Esophagus squamous epithelium (tissue), 5 donors: ENCODE measurements at regions not wholly inside any gene's neighbourhood (a gene's known extent, or its start where the extent isn't known, plus 50 kb on each side); places are given as distances from the start of the nearest gene placed in this dataset.

ENCODE experiments used
- DNase-seq: peaks from one replicate; lab custom pipeline; 2025; lab: John Stamatoyannopoulos, UW
- H3K27ac ChIP-seq, 4 donors: fragments of 200-600 bp; sonication (generic); one replicate each; pipeline ENCODE4 v1.5.1; 2016 to 2019; ENCODE audit warnings: mild to moderate bottlenecking in 1 of 4
- H3K27me3 ChIP-seq, 4 donors: fragments of 200-600 bp; sonication (generic); 1 replicate in 3 of 4; 2 replicates in 1 of 4; pipeline versions ENCODE4 v1.5.1 to v1.6.0; 2017 to 2021; ENCODE audit warnings: antibody characterized with exemption in 1 of 4
- H3K36me3 ChIP-seq, 3 donors: fragments of 200-600 bp; sonication (generic); one replicate each; pipeline ENCODE4 v1.5.1; 2016 to 2019
- H3K4me1 ChIP-seq, 3 donors: fragments of 200-600 bp; sonication (generic); one replicate each; pipeline ENCODE4 v1.5.1; 2017 to 2019
- H3K4me3 ChIP-seq, 4 donors: fragments of 200-600 bp; sonication (generic); 1 replicate in 3 of 4; 2 replicates in 1 of 4; pipeline ENCODE4 v1.5.1; 2016 to 2019; ENCODE audit warnings: mild to moderate bottlenecking in 2 of 4, moderate library complexity in 1 of 4
- H3K9me3 ChIP-seq, 3 donors: fragments of 200-600 bp; sonication (generic); one replicate each; pipeline ENCODE4 v1.5.1; 2016 to 2019
- POLR2A ChIP-seq, 4 donors: fragments of 450-650 bp; IDR thresholded peaks; one replicate each; pipeline ENCODE4 v1.6.1; 2017; ENCODE audit warnings: antibody characterized with exemption in 4 of 4, mild to moderate bottlenecking in 4 of 4, moderate library complexity in 3 of 4
- WGBS, 2 donors: methylation state at CpG; one replicate each; pipeline ENCODE4 v1.1.5; 2018; 5-methylcytosine and 5-hydroxymethylcytosine counted together
- intact Hi-C: fragments of 100-400 bp; cut with DNase I; formaldehyde crosslinking; loops from one replicate; pipeline ENCODE4 v1.15.0; 2022
- TF ChIP-seq, protein P1 (sequence below), 6 experiments: fragments of 450-650 bp in 4 of 6; fragments of 200-600 bp in 2 of 6; sonication (generic) in 2 of 6; IDR thresholded peaks; one replicate each; pipeline ENCODE4 v1.5.1; 2016 to 2019; ENCODE audit warnings: antibody characterized with exemption in 6 of 6, mild to moderate bottlenecking in 4 of 6, moderate library complexity in 4 of 6
- donor health status: DM: yes; HTN: yes; CAD: no.

DNA sequence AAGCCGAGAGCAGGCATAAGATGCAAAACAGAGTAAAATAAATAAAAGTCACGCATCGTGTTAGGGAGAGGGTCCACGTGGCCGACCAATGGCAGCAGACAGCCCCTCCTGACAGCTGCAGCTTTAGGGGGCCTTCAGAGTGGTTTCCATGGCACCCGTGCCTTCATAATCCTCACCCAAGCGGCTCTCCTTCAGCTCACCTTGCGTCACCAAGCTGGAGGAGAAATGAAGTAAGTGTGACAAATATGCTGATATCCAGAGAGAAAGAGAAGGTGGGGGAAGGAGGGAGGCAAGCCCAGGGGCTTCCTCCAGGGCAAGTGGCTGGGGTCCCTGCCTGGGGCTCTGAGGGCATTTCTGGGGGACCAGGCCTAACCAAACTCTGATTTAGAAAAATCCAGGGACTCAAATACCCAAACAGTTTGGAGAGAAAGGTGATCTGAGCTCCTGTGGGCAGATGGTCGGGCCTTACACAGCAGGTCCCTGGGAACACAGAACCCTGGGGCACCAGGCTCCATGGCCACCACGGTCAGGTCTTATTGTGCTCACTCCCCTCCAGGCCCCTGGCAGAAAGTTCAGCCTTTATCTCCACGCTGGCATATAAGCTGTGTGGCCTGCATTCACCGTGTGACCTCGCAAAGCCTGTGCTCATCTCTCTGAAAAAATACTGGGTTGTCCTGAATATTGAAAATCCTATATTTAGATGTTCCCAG is 80.7 kb upstream of the TNRC6C start:
- Histone ChIP-seq H3K4me1 (peaks cover 18 to 28% (median 21%) of the 10 kb centered on the region in 3 donors), H3K36me3 (no peaks in the 10 kb centered on the region), H3K4me3 (no peak overlapping the region), H3K27me3 (peaks cover 0 to 50% (median 0%) of the 10 kb centered on the region in 4 donors), H3K9me3 (peaks cover 0 to 9% (median 0%) of the 10 kb centered on the region in 3 donors), H3K27ac (no peak overlapping the region)
- WGBS, 2 donors: 79% methylated on average over 9 to 10 of the region's 13 CpGs
- intact Hi-C loops: no loop called here
- DNase-seq: no peak
- TF ChIP-seq, protein P1, sequence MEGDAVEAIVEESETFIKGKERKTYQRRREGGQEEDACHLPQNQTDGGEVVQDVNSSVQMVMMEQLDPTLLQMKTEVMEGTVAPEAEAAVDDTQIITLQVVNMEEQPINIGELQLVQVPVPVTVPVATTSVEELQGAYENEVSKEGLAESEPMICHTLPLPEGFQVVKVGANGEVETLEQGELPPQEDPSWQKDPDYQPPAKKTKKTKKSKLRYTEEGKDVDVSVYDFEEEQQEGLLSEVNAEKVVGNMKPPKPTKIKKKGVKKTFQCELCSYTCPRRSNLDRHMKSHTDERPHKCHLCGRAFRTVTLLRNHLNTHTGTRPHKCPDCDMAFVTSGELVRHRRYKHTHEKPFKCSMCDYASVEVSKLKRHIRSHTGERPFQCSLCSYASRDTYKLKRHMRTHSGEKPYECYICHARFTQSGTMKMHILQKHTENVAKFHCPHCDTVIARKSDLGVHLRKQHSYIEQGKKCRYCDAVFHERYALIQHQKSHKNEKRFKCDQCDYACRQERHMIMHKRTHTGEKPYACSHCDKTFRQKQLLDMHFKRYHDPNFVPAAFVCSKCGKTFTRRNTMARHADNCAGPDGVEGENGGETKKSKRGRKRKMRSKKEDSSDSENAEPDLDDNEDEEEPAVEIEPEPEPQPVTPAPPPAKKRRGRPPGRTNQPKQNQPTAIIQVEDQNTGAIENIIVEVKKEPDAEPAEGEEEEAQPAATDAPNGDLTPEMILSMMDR (IDR thresholded peaks at IDR 0.05): no peak
- no peak for TF ChIP-seq POLR2A (IDR thresholded peaks at IDR 0.05)

DNA sequence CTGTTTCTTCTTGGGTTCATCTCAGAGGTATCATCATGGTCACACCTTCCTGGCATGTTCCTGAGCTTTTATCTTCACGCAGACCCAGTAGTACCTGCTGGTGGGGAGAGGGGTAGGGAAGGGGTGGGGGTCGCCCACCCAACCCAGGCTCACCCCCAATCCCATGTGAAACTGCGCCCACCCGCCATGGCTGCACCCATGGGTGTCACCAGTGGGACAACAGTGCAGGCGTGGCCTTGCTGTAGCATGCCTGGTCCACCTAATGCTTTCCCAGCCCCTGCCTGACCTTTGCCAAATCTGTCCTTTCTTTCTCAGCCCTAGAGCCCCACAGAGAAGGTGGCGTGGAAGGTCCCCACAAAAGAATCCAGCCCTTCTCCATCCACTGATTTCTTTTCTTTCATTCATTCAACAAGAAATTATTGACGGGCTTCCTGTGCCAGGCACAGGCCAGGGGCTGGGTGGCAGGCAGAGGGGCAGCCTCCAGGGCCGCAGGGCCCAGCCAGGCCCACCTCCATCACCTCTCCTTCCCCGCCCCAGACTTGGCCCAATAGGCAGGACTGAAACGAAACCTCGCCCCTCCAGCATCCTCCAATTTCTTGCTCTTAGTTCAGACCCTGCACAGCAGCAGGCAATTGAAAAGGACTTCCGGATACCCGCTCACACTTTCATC is 79.1 kb upstream of the TNRC6C start:
- intact Hi-C loops: no loop called here
- WGBS, 2 donors: 92 to 95% methylated on average over 10 to 13 of the region's 13 CpGs
- TF ChIP-seq, protein P1 (IDR thresholded peaks at IDR 0.05): no peak
- no peak for TF ChIP-seq POLR2A (IDR thresholded peaks at IDR 0.05)
- Histone ChIP-seq H3K4me1 (peaks cover 22 to 35% (median 24%) of the 10 kb centered on the region in 3 donors), H3K4me3 (no peak overlapping the region), H3K9me3 (peaks cover 0 to 9% (median 0%) of the 10 kb centered on the region in 3 donors), H3K27me3 (peaks cover 0 to 53% (median 0%) of the 10 kb centered on the region in 4 donors), H3K27ac (no peak overlapping the region), H3K36me3 (no peaks in the 10 kb centered on the region)
- no peak for DNase-seq

DNA sequence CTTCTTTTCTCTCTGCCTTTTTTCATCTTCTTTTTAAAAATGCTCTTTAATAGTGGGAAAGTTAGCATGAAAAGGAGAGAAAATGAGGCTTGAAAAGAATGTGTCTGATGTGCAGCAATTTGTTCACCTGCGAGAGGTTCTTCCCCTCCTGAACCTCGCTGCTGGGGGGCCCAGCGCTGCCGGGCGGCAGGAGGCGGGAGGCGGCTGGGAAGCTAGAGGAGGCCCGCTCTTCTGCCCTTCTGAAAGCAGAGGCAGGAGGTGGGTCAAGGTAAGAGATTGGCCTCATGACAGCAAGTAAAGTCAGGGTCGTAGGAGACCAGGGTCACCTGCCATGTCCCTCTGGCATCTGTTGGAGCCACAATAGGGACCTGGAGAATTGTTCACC is 78.6 kb upstream of the TNRC6C start:
- H3K9me3 ChIP-seq: peaks cover 0 to 9% (median 0%) of the 10 kb centered on the region in 3 donors
- no peaks in the 10 kb centered on the region for H3K36me3 ChIP-seq
- intact Hi-C loops: no loop called here
- peaks cover 0 to 53% (median 0%) of the 10 kb centered on the region in 4 donors for H3K27me3 ChIP-seq
- no peak overlapping the region for H3K4me3 ChIP-seq
- H3K27ac ChIP-seq: no peak overlapping the region
- TF ChIP-seq, protein P1 (IDR thresholded peaks at IDR 0.05): no peak
- no peak for TF ChIP-seq POLR2A (IDR thresholded peaks at IDR 0.05)
- peaks cover 22 to 35% (median 24%) of the 10 kb centered on the region in 3 donors for H3K4me1 ChIP-seq
- no peak for DNase-seq
- WGBS, 2 donors: 82 to 92% methylated on average over 9 of the region's 9 CpGs

DNA sequence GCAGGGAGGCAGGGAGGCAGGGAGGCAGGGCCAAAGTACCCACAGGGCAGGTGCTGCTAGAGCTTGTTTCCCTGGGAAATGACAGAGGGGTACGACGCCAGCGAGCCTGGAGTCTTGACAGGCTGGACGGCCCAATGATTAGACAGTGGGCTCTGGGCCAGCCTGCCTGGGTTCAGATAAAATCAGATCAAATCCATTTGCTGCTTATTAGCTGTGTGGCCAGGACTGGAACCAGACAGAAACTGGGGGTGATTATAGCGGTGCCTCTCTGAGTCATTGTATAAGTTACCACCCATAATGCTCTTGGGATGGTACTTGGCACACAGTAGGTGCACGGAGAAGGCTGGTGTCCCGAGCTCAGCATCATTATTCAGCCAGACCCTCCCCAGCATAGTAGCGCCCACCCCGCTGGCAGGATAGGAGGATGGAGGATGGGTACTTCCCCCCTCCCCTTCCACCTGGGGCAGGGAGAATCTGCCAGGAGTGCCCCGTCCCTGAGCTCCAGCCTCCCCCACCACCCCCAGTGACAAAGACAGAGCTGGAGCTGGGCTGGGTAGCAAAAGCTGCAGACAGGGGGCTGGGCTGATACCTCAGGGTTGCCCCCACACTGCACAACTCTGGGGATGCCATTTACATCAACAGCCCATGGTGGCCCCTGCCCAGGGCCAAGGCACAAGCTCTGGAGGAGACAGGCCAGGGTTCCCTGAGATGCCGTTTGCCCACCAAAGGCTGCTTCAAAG is 77.6 kb upstream of the TNRC6C start:
- WGBS, 2 donors: 34 to 36% methylated on average over 5 of the region's 11 CpGs
- H3K4me1 ChIP-seq: peaks cover 22 to 35% (median 24%) of the 10 kb centered on the region in 3 donors
- H3K27me3 ChIP-seq: peaks cover 0 to 51% (median 0%) of the 10 kb centered on the region in 4 donors
- DNase-seq: no peak
- no peaks in the 10 kb centered on the region for H3K36me3 ChIP-seq
- peak overlapping the region; percentile 36 to 80 (median 56) for H3K27ac ChIP-seq
- TF ChIP-seq POLR2A (IDR thresholded peaks at IDR 0.05): no peak
- TF ChIP-seq, protein P1 (IDR thresholded peaks at IDR 0.05): no peak
- intact Hi-C loops: no loop called here
- H3K9me3 ChIP-seq: peaks cover 0 to 8% (median 0%) of the 10 kb centered on the region in 3 donors
- H3K4me3 ChIP-seq: peak overlapping the region in 1 of 4 donors; percentile 19
